GM10266 (cell line): ENCODE measurements at regions not wholly inside any gene's neighbourhood (a gene's known extent, or its start where the extent isn't known, plus 50 kb on each side); places are given as distances from the start of the nearest gene placed in this dataset.

Experiments
- DNase-seq: peaks from one replicate; pipeline ENCODE4 v3.0.0; 2012; ENCODE audit errors: extremely low spot score
- TF ChIP-seq, protein P1 (sequence below): IDR thresholded peaks from 2 replicates; pipeline ENCODE4 v1.5.1; 2012; ENCODE audit warnings: mild to moderate bottlenecking, low read depth; ENCODE audit not compliant: control insufficient read depth, insufficient read depth; ENCODE audit errors: missing control alignments

DNA sequence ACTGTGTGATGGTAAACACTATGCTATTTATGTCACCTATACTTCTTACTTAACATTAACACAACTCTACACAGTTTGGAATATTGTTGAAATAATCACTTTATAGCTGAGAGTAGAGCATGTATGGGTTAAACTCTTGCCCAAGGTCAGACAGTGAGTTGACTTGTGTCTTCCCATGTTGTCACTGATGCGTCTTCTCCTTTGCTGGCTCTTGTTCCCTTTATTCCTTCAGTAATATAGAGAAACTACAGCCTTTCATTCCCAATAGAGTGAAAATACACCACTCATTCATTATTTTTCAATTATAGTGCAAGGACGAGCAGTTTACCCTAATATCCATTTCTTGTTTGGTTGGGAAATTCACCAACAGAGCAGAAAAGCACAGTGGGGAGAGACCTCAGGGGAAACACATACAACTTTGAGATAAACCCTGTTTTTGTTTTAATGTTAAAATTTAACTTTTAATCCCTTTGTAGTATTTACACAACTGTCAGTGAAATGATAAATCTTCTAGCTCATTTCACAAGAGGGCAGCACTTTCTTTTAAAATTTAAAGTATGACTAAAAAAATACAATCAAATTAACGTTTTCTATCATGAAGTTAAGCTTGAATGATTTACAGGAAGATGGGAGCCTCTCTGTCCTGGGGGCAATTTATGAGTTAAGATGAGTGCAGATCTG is 363.0 kb downstream of the UTRN start:
- DNase-seq: no peak
- TF ChIP-seq, protein P1, sequence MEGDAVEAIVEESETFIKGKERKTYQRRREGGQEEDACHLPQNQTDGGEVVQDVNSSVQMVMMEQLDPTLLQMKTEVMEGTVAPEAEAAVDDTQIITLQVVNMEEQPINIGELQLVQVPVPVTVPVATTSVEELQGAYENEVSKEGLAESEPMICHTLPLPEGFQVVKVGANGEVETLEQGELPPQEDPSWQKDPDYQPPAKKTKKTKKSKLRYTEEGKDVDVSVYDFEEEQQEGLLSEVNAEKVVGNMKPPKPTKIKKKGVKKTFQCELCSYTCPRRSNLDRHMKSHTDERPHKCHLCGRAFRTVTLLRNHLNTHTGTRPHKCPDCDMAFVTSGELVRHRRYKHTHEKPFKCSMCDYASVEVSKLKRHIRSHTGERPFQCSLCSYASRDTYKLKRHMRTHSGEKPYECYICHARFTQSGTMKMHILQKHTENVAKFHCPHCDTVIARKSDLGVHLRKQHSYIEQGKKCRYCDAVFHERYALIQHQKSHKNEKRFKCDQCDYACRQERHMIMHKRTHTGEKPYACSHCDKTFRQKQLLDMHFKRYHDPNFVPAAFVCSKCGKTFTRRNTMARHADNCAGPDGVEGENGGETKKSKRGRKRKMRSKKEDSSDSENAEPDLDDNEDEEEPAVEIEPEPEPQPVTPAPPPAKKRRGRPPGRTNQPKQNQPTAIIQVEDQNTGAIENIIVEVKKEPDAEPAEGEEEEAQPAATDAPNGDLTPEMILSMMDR: no peak

DNA sequence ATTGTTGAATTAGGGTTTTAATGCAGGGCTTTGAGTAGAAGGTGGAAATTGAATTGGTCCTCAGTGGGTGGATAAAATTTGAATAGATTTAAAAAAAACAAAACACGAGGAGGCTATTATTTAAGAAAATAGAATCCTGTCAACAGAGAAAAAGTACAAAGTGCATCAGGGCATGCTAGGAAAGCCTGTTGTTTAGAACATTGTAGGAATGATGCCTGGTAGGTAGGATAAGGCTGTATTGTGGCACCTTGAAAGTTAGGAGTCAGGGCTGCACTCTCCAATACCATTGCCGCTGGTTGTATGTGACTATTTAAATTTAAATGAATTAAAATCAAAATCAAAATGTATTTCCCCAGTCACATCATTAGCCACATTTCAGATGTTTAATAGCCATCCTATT is 363.9 kb downstream of the UTRN start:
- TF ChIP-seq, protein P1: no peak
- DNase-seq: no peak

DNA sequence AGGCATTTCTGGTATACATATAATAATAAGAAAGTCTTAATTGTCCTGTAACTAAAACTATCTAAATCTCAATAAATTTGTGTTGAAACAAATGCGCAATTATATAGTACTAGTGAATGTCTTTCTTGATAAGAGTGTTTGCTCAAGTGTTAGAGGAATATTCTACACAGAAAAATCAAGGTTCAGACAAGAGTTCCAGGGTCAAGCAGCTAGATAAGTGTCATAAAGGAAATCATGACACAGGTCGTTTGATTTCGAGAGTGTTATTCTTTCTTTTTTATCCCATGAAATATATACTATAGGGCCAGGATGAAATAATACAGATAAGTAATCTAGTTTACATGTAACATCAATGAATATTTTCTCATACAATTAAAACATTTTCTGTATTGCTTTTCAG is 366.1 kb downstream of the UTRN start:
- DNase-seq: no peak
- TF ChIP-seq, protein P1: no peak

DNA sequence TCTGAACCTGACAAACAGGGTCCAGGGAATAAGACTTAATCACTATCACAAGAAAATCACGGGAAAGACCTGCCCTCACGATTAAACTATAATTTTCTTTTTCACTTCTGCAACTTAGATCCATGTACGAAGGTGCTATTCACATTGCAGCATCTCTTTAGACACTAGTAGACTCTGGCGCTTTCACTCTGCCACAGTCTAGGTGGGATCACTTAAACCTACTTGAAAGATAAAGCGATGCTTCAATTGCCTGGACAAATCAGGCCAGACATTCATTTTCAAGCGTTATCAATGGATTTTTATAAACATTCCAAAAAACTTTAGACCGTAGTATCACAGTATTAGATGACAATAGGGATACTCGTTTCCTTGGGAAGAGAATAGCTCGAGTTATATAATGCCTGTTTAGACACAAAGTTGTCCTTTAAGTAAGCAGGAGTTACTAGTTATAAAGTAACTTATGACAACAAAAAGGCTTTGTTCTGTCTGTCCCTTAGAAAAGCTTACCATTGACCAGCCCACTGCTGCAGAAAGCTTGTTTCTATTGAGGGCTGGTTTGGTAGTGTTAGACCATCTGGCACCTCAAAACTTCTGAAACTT is 367.3 kb downstream of the UTRN start:
- DNase-seq: no peak
- TF ChIP-seq, protein P1: no peak

DNA sequence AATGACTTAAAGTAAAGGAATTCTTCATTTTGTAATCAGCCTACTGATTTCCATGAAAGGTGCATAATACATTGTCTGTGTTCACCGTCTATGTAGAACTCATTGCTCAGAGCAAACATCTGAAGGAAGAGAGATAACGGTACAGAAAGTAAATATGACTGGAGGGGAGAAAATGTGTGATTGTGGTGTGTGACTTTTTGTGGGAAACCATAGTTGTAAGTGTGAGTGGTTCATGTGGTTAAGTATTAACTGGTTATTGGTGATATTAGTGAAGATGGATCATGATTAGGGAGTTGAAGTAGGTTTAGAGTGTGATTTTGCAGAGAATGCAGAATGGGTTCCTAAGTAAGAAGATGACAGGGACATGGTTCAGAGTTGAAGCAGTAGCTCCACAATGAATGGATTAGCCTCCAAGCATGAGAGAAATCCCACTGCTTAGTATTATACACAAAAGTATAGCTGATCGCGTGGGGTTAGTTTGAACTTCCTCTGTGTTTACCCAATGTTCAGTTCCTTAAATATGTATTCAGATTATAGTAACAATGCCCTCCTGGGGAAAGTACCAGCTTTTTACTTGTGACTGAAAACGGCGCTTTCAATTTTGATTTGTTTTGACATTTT is 368.9 kb downstream of the UTRN start:
- TF ChIP-seq, protein P1: no peak
- DNase-seq: peak; percentile 26

DNA sequence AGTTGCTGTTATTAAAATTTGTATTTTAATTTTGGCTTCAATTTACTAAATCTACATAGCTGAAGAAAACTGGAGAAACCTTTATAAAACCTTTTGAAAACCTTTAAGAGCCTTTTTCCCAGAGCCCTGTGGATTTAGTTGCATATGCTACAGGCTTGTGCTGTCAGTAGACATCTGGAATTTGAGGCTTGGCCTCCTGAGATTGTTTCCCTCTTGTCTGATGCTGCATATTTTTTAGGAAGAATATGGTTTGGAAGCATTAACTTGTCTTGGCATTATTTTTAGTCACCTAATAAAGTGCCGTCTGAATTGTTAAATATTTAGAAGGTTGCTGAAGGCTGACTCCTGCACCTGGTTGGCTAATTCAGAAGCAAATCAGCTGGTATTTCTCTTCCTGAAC is 369.4 kb downstream of the UTRN start:
- no peak for DNase-seq
- TF ChIP-seq, protein P1: no peak

DNA sequence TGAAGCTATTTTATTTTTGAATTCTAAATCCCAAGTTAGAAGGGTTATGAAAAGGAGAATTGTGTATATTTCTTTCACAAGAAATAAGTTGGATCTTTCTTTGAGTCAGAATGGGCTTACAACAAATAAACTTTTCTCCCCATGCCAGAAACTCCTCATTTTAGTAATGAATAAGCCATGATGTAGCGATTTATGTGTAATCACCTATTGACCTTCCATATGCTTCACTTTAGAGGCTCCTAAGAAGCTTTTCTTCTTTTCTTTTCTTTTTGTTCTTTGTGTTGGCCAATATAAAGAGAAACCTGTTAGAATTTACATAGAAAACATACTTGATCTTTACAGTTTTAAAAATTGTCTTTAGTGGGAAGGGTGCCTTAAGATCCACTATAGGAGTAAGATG is 370.2 kb downstream of the UTRN start:
- TF ChIP-seq, protein P1: no peak
- no peak for DNase-seq
